Caki2 (cell line): ENCODE measurements at regions not wholly inside any gene's neighbourhood (a gene's known extent, or its start where the extent isn't known, plus 50 kb on each side); places are given as distances from the start of the nearest gene placed in this dataset.
A peak's percentile ranks its signal among the peaks of the same experiment; 100 is the strongest.

Experiments used
- DNase-seq: peaks from one replicate; pipeline ENCODE4 v3.0.0-alpha.2; 2015; ENCODE audit warnings: low read depth
- in situ Hi-C: cut with HindIII; loops from 2 replicates; pipeline ENCODE4 v1.10.0; 2016; ENCODE audit warnings: low sequenced_read_pairs, low pct_unique_long_range_greater_than_20kb, mixed read lengths

DNA sequence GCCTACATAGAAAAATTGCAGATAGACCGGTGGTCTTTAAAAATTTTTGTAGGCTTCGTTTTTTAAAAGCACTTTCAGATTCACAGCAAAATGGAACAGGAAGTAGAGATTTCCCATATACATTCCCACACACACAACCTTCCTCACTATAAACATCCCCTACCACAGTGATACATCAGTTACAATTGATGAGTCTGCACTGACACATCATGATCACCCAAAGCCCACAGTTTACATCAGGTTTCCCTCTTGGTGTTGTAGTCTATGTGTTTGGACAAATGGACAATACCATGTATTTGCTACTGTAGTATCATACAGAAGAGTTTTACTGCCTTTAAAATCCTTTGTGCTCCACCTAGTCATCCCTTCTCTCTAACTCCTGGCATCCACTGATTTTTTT lies 113.9 kb upstream of the ADAMTS18 start:
- in situ Hi-C loops: no loop called here

DNA sequence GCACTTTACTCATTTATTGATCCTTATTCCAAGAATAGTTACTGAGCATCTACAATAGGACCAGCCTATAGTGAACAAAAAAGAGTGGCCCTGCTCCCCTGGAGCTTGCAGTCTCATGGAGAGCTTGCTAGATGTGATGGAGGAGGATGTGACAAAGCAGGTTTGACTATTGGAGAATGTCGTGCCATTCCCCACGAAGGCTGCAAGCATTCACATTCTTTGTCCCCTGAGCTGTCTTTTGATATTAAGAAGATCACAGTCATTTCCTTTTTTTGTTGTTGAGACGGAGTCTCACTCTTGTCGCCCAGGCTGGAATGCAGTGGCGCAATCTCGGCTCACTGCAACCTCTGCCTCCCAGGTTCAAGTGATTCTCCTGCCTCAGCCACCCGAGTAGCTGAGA lies 115.0 kb upstream of the ADAMTS18 start:
- in situ Hi-C loops: no loop called here
- no peak for DNase-seq

More for the DNA sequence above, 113.9 kb upstream of the ADAMTS18 start:
- DNase-seq: no peak

DNA sequence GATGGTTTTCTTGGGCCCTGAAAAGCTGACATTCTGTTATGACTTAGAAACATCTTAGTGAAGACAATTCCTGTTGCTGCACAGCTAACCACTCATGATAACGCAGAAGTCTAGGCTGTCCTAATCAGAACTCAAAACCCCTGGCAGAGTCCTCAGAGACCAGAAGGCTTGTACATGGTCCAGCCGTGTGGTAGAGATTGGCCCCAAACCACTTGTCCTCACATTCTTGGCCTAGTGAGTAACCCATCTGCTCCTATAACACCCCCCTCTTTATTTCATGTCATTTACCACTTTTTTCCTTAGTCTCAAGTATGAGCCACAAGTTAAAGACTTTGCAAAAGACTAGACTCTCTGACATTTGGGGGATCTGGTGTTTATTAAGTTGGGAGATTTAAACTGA lies 116.5 kb upstream of the ADAMTS18 start:
- in situ Hi-C loops: no loop called here
- DNase-seq: no peak

DNA sequence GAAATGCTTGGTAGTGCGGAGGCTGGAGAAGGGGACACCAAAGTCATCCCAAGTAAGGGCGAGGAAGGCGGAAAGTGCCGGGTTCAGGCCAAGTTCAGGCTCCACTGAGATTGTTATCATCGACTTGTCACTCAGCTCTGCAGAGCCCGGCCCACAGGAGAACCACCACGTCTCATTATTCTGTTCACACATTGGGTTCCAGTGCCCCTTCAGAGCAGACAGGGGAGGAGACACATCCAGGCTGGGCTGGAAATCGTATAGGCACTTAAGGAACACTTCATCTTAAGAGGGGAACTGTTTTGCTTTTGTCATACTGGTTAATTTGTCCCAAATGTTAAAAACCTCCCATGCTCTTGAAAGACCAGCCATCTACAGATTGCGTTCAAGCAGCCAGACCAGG lies 118.3 kb upstream of the ADAMTS18 start:
- in situ Hi-C loops: no loop called here
- DNase-seq: no peak

DNA sequence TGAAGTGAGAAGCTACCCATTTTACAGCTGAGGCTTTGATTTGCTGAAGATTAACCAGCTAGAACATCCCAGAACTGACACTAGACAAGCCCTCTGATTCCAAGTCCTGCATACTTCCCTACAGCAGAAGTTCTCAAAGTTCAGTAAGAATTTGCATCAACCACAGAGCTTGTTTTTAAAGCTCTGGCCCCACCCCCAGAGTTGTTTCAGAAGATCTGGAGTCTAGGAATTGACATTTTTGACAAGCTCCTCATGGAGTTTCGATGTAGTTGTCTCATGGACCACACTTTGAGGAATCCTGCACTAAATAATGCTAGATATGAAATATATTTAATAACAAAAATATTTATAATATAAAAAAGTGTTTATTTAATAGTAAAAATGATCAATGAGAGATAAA lies 120.3 kb upstream of the ADAMTS18 start:
- in situ Hi-C loops: no loop called here

DNA sequence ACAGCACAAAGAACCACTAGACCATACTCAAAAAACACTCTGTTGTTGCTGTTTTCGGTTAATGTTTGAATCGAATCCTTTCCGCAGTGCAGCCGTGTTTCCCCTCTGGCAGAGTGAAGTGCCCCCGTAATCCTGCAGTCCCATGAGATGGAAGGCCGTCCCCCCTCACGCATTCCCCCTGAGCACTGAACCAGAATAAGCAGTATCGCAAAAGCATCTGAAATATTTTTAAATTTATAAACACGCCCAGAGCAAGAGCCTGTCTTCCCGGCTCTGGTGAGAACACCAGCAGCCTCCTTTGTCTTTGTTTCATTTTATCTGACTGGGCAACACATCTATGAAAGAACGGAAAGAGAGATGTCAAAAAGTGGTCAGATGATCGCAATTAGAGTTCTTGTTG lies 121.0 kb upstream of the ADAMTS18 start:
- in situ Hi-C loops: no loop called here
- peak; percentile 97 for DNase-seq

More for the DNA sequence above, 120.3 kb upstream of the ADAMTS18 start:
- DNase-seq: peak; percentile 41

DNA sequence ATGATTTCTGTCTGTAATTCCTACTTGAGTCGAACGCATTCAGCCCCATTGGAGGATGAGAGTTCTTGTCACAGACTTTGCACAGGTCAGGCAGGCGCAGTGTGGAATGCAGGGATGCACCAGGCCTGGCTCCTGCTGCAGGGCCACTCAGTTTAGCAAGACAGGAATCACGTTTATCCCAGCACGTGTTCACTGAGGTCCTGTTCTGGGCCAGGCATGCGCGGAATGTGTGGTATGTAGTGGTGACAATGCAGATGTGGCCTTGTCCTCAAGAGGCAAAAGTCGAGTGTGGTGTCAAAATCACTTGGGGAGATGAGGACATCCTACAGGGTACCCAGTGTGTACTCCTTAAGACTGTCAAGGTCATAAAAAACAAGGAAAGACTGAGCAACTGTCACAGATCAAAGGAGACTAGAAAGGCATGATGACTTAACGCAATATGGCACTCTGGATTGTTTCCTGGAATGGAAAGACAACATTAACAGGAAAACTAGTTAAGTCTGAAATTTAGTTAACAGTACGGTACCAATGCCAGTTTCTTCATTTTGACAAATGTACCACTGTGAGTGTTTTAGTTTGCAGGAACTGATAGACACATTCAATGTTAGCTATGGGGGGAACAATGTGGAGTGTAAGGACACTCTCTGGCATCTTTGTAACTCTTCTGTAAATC lies 121.5 kb upstream of the ADAMTS18 start:
- in situ Hi-C loops: no loop called here
- DNase-seq: no peak

DNA sequence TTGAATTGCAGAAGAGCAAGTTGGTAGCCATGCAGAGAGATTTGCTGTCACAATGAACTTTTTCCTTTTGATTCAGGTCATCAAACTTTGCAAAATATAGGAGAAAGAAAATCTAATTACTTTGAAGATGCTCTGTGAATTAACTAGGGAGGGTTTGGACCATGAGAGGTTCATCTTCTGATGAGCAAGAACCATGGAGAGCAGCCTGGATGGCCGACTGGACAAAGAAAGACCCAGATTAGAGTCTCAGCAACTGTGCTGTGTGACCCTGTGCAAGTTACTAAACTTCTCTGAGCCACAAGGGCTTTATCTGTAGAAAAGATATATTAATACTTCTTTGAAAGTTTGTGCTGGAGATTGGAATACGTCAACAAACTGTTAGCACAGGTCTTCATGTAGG lies 122.6 kb upstream of the ADAMTS18 start:
- in situ Hi-C loops: no loop called here

DNA sequence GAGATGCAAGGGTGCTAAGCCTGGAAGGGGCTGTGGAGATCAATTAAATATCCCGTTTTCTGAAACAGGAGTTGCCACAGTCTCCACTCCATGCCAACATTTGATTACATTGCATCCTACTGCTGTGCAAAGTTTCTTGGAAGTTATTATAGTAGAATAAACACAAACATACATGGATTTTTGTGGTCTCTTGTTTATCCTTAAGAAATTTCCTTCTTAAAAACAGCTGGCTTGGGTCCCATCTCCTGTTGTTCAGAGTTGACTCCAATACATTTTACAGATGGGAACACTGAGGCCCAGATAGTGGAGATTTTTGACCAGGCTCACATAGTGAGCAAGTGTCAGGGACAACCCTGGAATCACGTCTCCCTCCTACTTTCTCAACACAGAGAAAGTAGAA lies 124.0 kb upstream of the ADAMTS18 start:
- in situ Hi-C loops: no loop called here
- no peak for DNase-seq

More for the DNA sequence above, 122.6 kb upstream of the ADAMTS18 start:
- no peak for DNase-seq

DNA sequence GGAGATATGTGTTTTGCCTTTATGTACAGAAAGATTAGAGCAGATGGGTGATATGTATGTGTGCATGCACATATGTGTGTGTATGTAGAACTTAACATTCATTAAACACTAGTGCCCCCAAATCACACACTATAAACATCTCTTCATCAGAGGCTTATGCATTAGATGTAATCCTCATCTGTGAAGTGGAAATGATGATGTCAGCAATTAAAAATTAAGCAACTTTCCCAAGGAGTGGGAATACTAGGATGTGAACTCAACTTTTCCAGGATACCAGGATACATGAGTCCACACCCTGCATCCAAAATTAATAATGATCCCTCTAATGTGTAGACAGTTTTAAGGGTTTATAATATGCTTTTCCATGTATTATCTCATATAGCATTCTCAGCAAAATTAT lies 127.7 kb upstream of the ADAMTS18 start:
- in situ Hi-C loops: no loop called here
- no peak for DNase-seq

DNA sequence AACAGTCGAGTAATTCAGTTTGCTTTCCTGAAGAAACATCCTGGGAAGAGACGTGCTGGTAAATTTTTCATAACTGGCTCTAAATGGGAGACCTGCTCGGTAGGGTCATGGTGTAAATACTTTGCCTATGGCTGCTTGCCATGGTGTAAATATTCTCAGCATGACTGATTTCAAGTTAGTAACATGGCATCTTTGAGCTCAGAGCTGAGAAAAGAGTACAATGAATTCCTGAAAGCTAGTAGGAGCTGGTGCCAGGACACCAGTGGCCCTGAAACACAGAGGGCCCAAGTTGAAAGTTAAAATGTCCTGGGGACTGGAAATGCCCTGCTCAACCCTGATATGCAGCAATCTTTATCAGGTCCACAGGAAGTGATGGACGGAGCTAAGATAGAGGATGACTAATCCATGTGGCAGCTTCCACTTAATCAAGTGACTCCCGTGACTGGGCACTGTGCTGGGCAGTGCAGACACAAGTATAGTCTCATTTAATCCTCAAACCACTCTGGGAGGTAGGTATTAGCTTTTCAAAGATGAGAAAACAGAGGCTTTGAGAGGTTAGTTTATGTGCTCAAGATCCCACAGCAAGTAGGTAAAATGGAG lies 130.1 kb upstream of the ADAMTS18 start:
- in situ Hi-C loops: no loop called here
- DNase-seq: peak; percentile 64

DNA sequence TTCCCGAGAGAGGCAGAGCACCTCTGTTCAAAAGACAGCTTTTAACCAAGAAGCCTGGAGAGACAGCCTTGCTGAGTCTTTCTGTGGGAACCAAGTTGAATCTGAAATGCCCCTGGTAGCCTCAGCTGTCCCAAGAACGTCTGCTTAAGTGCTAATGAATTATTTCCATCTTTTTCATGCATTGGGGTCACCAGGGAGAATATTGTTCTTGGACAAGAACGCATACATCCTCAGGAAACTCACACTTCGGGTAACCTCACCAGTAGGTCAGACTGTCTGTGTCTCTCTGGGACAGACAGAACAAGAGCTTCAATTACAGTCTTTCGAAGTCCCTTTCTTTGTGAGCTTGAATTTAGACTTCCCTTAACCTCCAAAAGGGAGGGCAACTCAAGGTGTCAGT lies 134.6 kb upstream of the ADAMTS18 start:
- in situ Hi-C loops: no loop called here
- DNase-seq: no peak

DNA sequence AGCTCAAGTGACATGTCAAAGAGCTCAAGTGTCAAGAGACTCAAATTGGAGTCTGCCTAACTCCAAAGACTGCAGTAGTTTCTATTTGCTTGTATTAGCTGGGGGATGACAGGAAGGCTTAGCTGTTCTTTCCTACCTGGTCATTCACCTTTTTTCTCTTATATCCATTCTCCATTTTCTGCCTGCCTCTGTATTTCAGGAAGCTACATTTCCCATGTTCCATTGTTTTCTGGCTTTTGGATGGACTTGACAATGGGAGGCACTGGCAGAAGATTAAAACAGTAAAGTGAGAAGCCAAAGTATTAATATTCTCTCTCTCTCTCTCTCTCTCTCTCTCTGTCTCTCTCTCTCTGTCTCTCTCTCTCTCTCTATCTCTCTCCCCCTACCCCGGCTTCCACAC lies 135.7 kb upstream of the ADAMTS18 start:
- in situ Hi-C loops: no loop called here
- no peak for DNase-seq

DNA sequence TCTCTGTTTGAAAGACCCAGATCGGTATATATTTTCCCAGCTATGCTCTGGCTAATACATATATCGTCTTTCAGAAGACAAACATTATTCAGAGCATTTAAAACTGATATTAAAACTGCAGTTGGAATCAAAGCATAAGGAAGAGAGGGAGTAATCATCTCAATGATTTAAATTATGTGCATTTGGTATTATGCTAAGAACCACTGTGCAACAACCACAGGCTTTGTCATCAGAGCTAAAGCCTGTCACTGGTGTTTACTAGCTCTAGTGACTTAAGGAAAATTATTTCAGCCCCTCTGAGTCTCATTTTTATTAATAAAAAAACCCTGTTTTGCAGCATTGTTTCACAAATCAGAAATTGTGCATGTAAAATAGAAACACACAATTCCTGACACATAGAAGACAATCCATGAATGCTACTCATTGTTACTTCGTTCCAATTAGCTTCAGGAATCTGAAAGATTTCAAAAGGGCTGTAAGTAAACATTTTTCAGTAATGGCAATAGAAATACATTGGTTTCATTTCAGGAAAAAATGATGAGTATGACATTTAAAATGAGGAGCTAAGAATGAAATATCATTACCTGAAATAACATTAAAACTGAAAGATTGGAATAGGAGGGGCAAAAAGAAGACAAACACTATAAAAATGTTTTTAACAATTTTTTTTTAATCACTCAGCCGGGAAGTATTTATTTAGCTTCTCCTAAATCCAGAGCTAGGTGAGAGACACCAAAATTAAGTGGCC lies 136.5 kb upstream of the ADAMTS18 start:
- in situ Hi-C loops: no loop called here
- DNase-seq: no peak

DNA sequence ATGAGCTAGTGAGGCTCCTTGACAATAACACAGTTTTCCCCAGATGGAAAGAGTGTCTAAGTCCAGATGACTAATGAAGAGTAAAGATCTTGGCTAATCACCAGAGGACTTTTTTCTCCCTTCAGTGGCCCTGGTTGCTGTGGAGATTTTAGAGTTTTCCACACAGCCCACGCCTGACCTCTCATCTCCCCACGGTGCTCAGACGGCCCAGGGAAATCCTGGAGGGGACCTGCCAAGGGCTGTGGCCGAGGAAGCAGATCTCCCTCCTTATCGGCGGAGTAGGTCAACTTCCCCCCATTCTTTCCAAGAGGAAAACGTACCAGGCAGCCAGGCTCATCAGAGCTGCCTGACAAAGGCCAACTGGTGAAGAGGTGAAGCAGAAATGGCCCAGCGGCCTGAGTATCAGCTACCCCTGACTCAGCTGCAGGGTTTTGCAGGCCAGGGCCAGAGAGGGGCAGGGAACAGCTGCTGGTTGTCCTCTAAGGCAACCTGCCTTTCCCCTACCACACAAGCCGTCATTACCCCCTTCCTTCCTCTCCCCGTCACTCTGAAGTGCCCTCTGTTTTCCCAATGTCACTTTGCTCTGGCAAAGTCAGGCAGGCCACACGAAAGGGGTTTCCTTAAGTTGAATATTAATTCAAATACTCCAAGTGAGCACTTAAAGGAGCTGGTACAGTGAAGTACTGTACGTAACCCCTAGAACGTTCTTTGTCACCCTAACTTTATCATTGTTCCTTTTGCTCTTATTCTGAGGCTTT lies 140.2 kb upstream of the ADAMTS18 start:
- in situ Hi-C loops: no loop called here
- DNase-seq: peak; percentile 8

DNA sequence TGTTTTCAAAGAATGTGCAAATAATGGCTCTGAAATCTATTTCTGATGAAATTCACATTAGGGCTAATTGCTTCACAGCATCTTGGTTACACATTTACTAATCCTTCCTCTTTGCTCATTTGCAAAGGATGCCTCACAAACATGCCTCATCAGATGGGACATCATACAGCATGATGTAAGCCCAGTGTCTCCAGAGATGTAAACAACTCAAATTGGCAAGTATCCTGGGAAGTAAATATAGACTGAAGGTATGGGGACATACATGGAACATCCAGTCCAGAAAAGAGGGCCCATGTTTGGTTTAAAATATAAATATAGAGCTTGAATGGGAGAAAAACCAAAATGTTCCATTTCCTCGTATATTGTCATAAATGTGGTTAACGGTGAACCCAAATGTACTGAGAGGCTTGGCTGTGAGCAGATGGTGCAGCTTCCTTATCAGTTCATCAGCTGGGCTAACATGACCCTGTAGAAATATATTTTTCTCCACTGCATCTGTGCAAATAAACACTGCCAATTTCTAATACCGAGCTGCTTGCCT lies 142.9 kb upstream of the NUDT7 start:
- in situ Hi-C loops: no loop called here
- DNase-seq: peak; percentile 39

DNA sequence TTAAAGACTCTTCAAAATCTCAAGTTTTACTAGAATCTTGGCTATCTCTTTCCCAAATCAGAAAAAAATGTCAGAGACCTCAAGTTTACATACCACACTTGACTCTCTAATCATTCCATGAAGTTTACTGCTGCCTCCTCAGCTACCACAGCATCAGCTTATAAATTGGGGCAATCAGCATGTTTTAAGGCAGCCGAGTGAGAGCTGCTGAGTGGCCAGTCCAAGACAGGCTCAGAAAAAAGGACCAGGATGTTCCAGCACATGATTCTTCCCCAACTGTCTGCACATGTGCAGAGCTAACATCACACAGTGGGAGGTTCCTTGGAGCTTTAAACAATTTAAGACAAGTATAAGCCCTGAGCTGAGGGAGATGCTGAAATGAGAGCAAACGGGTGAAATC lies 140.6 kb upstream of the NUDT7 start:
- DNase-seq: no peak
- in situ Hi-C loops: no loop called here

DNA sequence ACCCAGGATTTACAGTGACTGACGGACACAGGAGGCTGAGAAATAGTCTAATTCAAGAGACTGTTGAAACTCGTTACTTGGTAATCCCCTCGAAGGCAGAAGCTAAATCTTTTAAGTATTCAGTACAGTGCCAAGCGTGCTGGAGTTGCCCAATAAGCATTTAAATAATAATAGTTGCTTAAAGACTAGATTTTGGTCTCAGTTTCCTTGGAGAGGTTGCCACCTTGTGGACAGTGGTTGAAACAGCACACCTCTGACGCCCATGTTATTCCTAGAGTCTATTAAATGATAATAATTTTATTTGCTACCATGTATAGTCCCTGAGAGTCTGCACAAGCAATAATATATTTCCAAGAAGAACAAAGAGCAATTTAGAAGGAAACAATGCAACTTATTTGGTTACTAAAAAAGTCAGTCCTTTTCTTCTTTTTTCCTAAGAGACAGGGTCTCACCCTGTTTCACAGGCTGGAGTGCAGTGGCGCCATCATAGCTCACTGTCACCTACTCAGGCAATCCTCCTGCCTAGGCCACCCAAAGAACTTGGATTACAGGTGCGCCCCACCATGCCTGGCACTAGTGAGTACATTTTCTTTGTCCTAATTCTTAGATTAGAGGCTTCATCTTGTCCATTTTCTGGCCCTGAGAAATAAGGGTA lies 138.0 kb upstream of the NUDT7 start:
- in situ Hi-C loops: no loop called here
- DNase-seq: peak; percentile 39
